ENCODE measurements at regions not wholly inside any gene's neighbourhood (a gene's known extent, or its start where the extent isn't known, plus 50 kb on each side); places are given as distances from the start of the nearest gene placed in this dataset.

DNA sequence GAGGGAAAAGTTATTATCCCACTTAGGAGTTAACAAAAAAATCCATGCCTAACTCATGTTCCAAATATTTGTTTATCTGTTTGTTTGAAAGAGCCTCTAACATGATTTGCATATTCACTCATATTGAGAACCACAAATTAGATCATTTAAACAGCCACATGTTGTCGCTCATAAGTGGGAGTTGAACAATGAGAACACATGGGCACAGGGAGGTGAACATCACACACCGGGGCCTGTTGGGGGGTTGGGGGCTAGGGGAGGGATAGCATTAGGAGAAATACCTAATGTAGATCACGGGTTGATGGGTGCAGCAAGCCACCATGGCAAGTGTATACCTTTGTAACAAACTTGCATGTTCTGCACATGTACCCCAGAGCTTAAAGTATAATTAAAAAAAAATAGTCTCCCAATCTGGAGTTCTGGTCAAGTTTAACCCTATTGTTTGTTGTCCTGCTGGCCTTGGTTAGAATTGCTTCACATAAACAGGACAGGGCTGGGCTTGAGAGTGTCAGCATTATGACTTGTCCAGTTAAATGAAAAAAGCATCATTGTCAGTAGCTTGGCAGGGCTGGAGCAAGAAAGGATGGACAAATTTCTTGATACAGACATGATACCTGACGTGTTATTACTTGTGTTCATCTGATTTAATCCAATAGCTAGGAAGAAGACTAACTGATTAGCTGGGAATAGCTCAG lies 57.8 kb upstream of the PSMA1 start:
- TF ChIP-seq, protein P1, sequence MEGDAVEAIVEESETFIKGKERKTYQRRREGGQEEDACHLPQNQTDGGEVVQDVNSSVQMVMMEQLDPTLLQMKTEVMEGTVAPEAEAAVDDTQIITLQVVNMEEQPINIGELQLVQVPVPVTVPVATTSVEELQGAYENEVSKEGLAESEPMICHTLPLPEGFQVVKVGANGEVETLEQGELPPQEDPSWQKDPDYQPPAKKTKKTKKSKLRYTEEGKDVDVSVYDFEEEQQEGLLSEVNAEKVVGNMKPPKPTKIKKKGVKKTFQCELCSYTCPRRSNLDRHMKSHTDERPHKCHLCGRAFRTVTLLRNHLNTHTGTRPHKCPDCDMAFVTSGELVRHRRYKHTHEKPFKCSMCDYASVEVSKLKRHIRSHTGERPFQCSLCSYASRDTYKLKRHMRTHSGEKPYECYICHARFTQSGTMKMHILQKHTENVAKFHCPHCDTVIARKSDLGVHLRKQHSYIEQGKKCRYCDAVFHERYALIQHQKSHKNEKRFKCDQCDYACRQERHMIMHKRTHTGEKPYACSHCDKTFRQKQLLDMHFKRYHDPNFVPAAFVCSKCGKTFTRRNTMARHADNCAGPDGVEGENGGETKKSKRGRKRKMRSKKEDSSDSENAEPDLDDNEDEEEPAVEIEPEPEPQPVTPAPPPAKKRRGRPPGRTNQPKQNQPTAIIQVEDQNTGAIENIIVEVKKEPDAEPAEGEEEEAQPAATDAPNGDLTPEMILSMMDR (IDR thresholded peaks at IDR 0.05) = no peak
- TF ChIP-seq POLR2A (IDR thresholded peaks at IDR 0.05) = no peak

All from transverse colon (tissue), 3 donors.